ENCODE measurements at regions not wholly inside any gene's neighbourhood (a gene's known extent, or its start where the extent isn't known, plus 50 kb on each side); places are given as distances from the start of the nearest gene placed in this dataset.
"Not testable (repeated sequence)": the region's sequence is repeated elsewhere in the genome, so short reads cannot be mapped to it uniquely, and the experiment has no call there.

- Histone ChIP-seq H3K4me1 (ENCODE audit: insufficient read depth, low read length) (no peaks in the 10 kb centered on the region), H3K36me3 (ENCODE audit: insufficient read depth, low read length) (no peaks in the 10 kb centered on the region), H3K27me3 (ENCODE audit: control insufficient read depth in 1 of 2, insufficient read depth in 2 of 2, low read length in 2 of 2) (no peaks in the 10 kb centered on the region), H3K9me3 (ENCODE audit: control insufficient read depth in 1 of 2, insufficient read depth in 1 of 2, low read length in 2 of 2) (no peaks in the 10 kb centered on the region), H3K27ac (ENCODE audit: low read depth in 1 of 2, low read length in 2 of 2) (no peak overlapping the region), H3K4me3 (ENCODE audit: low read length) (no peak overlapping the region)
- TF ChIP-seq, protein P1, sequence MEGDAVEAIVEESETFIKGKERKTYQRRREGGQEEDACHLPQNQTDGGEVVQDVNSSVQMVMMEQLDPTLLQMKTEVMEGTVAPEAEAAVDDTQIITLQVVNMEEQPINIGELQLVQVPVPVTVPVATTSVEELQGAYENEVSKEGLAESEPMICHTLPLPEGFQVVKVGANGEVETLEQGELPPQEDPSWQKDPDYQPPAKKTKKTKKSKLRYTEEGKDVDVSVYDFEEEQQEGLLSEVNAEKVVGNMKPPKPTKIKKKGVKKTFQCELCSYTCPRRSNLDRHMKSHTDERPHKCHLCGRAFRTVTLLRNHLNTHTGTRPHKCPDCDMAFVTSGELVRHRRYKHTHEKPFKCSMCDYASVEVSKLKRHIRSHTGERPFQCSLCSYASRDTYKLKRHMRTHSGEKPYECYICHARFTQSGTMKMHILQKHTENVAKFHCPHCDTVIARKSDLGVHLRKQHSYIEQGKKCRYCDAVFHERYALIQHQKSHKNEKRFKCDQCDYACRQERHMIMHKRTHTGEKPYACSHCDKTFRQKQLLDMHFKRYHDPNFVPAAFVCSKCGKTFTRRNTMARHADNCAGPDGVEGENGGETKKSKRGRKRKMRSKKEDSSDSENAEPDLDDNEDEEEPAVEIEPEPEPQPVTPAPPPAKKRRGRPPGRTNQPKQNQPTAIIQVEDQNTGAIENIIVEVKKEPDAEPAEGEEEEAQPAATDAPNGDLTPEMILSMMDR (IDR thresholded peaks at IDR 0.05): no peak
- DNase-seq (no peak), ATAC-seq (ENCODE audit: poor library complexity) (no peak)
- intact Hi-C loops (cut with DNase I, micrococcal nuclease): no loop called here
- ChIA-PET CTCF (no interaction called here), POLR2A (no interaction called here)
- H3K4me3 Mint-ChIP-seq: no peak overlapping the region
- no peak overlapping the region for H3K27ac Mint-ChIP-seq
- no peaks in the 10 kb centered on the region for H3K36me3 Mint-ChIP-seq (ENCODE audit: low read depth)
- H3K9me3 Mint-ChIP-seq: peaks cover 2% of the 10 kb centered on the region
- H3K27me3 Mint-ChIP-seq: no peaks in the 10 kb centered on the region
- H3K4me1 Mint-ChIP-seq (ENCODE audit: low read depth): no peaks in the 10 kb centered on the region
Observed at GRCh38 chr3:94402126-94402525, 339.3 kb downstream of the NSUN3 start.

DNA sequence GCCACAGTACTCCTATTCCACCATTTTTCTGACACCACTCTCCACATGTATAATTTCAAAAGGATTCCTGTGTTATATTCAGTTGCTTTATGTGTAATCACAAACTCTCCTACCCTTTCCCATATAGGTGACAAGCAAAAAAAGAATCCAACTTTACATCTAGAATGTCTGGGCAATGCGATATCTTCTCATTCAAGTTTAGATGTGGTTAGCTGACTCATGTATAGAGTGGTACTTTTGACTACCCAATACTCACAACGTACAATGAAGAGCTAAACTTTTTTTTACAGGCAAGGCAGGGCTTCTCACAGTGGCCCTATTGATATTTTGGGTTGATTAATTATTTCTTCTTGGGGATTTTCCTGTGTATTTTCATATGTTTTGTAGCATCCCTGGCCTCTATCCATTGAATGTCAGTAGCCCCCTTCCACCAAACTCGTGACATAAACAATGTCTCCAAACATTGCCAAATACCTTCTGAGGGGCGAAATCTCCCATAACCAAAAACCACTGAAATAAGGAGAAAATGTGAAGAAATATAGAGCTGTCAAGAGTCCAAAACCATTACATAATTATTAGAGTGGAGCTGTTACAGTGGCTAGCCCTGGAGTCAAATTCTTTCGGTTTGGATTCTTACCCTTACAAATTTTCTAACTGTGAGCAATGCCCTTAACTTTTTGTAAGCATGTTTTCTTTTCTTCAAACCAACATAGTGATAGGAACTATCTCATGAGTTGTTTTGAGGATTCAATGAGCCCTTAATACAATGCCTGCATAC is 342.6 kb downstream of the NSUN3 start:
- TF ChIP-seq, protein P1 (IDR thresholded peaks at IDR 0.05): no peak
- Histone ChIP-seq H3K27me3 (ENCODE audit: control insufficient read depth in 1 of 2, insufficient read depth in 2 of 2, low read length in 2 of 2) (no peaks in the 10 kb centered on the region), H3K4me3 (ENCODE audit: low read length) (no peak overlapping the region), H3K27ac (ENCODE audit: low read depth in 1 of 2, low read length in 2 of 2) (no peak overlapping the region), H3K36me3 (ENCODE audit: insufficient read depth, low read length) (no peaks in the 10 kb centered on the region), H3K9me3 (ENCODE audit: control insufficient read depth in 1 of 2, insufficient read depth in 1 of 2, low read length in 2 of 2) (no peaks in the 10 kb centered on the region), H3K4me1 (ENCODE audit: insufficient read depth, low read length) (no peaks in the 10 kb centered on the region)
- Mint-ChIP-seq H3K4me1 (ENCODE audit: low read depth) (no peaks in the 10 kb centered on the region), H3K27ac (no peak overlapping the region), H3K9me3 (peaks cover 2% of the 10 kb centered on the region), H3K36me3 (ENCODE audit: low read depth) (no peaks in the 10 kb centered on the region), H3K27me3 (no peaks in the 10 kb centered on the region), H3K4me3 (no peak overlapping the region)
- intact Hi-C loops (cut with DNase I, micrococcal nuclease): no loop called here
- ATAC-seq (ENCODE audit: poor library complexity) (no peak), DNase-seq (no peak)
- ChIA-PET CTCF (no interaction called here), POLR2A (no interaction called here)

DNA sequence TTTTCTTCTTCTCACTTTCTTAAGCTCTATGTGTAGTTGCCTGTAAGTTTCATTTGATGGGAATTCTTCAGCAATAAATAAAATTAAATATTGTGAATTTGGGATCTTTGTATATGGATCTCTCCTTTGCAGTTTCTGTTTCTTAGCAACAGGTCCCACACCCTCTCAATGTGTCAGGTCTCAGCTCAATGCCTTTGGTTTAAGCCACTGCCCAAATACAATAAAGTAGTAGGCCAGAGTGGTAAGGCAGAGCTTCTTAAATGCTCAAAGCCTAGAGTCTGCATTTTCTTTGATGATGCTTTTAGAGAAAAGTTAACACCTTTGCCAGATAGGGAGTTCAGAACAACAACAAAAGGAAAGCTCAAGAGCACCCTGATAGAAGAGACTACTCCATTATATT is 343.7 kb downstream of the NSUN3 start:
- Histone ChIP-seq H3K27me3 (ENCODE audit: control insufficient read depth in 1 of 2, insufficient read depth in 2 of 2, low read length in 2 of 2) (no peaks in the 10 kb centered on the region), H3K4me1 (ENCODE audit: insufficient read depth, low read length) (no peaks in the 10 kb centered on the region), H3K36me3 (ENCODE audit: insufficient read depth, low read length) (no peaks in the 10 kb centered on the region), H3K9me3 (ENCODE audit: control insufficient read depth in 1 of 2, insufficient read depth in 1 of 2, low read length in 2 of 2) (no peaks in the 10 kb centered on the region), H3K27ac (ENCODE audit: low read depth in 1 of 2, low read length in 2 of 2) (no peak overlapping the region), H3K4me3 (ENCODE audit: low read length) (no peak overlapping the region)
- no peak for DNase-seq
- CTCF ChIA-PET: no interaction called here
- Mint-ChIP-seq H3K9me3 (peaks cover 2% of the 10 kb centered on the region), H3K4me1 (ENCODE audit: low read depth) (no peaks in the 10 kb centered on the region), H3K36me3 (ENCODE audit: low read depth) (no peaks in the 10 kb centered on the region), H3K27me3 (no peaks in the 10 kb centered on the region), H3K4me3 (no peak overlapping the region), H3K27ac (no peak overlapping the region)
- TF ChIP-seq, protein P1 (IDR thresholded peaks at IDR 0.05): no peak
- ATAC-seq (ENCODE audit: poor library complexity): no peak
- intact Hi-C loops (cut with DNase I, micrococcal nuclease): no loop called here
- POLR2A ChIA-PET: no interaction called here

GRCh38 chr3:94412936-94413335 is 350.1 kb downstream of the NSUN3 start:
- H3K4me3 Mint-ChIP-seq; H3K27me3 ChIP-seq (ENCODE audit: control insufficient read depth in 1 of 2, insufficient read depth in 2 of 2, low read length in 2 of 2); H3K9me3 ChIP-seq (ENCODE audit: control insufficient read depth in 1 of 2, insufficient read depth in 1 of 2, low read length in 2 of 2); H3K27me3 Mint-ChIP-seq; H3K4me1 Mint-ChIP-seq (ENCODE audit: low read depth); H3K36me3 Mint-ChIP-seq (ENCODE audit: low read depth); CTCF ChIA-PET; H3K27ac Mint-ChIP-seq; DNase-seq; intact Hi-C loops (cut with DNase I, micrococcal nuclease); H3K4me1 ChIP-seq (ENCODE audit: insufficient read depth, low read length); POLR2A ChIA-PET; ATAC-seq (ENCODE audit: poor library complexity); H3K36me3 ChIP-seq (ENCODE audit: insufficient read depth, low read length); H3K4me3 ChIP-seq (ENCODE audit: low read length); H3K27ac ChIP-seq (ENCODE audit: low read depth in 1 of 2, low read length in 2 of 2); H3K9me3 Mint-ChIP-seq: not testable (repeated sequence)
